Spleen (tissue), 7 donors: ENCODE measurements at regions not wholly inside any gene's neighbourhood (a gene's known extent, or its start where the extent isn't known, plus 50 kb on each side); places are given as distances from the start of the nearest gene placed in this dataset.

Source experiments
- POLR2A ChIP-seq, 3 donors: fragments of 450-650 bp; IDR thresholded peaks; one replicate each; pipeline ENCODE4 v1.5.1; 2017; ENCODE audit warnings: antibody characterized with exemption in 3 of 3, mild to moderate bottlenecking in 1 of 3
- POLR2AphosphoS5 ChIP-seq, 3 donors: sonication (generic); formaldehyde crosslinking; IDR thresholded peaks; one replicate each; pipeline ENCODE4 v1.5.1; 2017; ENCODE audit warnings: antibody characterized with exemption in 3 of 3
- TF ChIP-seq, protein P1 (sequence below), 11 experiments: fragments of 200-600 bp in 7 of 11; fragments of 450-650 bp in 4 of 11; sonication (generic) in 4 of 11; IDR thresholded peaks in 8 of 11; conservative IDR thresholded peaks in 3 of 11; 1 replicate in 7 of 11; 2 replicates in 4 of 11; pipeline versions ENCODE4 v1.4.0 to v1.8.0; 2016 to 2021; ENCODE audit warnings: antibody characterized with exemption in 11 of 11, inconsistent platforms in 4 of 11, mild to moderate bottlenecking in 1 of 11
- donor health status: DM: no; HTN: no; CAD: no; lungs with moderate emphysema.
- donor health status: DM: no; HTN: no; CAD: no.
- donor health status: DM: no; HTN: no; CAD: no.

GRCh38 chr6:49118478-49118877, 344.6 kb downstream of the MMUT start:
- TF ChIP-seq, protein P1, sequence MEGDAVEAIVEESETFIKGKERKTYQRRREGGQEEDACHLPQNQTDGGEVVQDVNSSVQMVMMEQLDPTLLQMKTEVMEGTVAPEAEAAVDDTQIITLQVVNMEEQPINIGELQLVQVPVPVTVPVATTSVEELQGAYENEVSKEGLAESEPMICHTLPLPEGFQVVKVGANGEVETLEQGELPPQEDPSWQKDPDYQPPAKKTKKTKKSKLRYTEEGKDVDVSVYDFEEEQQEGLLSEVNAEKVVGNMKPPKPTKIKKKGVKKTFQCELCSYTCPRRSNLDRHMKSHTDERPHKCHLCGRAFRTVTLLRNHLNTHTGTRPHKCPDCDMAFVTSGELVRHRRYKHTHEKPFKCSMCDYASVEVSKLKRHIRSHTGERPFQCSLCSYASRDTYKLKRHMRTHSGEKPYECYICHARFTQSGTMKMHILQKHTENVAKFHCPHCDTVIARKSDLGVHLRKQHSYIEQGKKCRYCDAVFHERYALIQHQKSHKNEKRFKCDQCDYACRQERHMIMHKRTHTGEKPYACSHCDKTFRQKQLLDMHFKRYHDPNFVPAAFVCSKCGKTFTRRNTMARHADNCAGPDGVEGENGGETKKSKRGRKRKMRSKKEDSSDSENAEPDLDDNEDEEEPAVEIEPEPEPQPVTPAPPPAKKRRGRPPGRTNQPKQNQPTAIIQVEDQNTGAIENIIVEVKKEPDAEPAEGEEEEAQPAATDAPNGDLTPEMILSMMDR (IDR thresholded peaks at IDR 0.05 in 8 of 11, conservative IDR thresholded peaks at IDR 0.05 in 3 of 11) = no peak
- TF ChIP-seq POLR2A (IDR thresholded peaks at IDR 0.05) (no peak), POLR2AphosphoS5 (IDR thresholded peaks at IDR 0.05) (no peak)
